Uterus (tissue), 2 donors: ENCODE measurements at regions not wholly inside any gene's neighbourhood (a gene's known extent, or its start where the extent isn't known, plus 50 kb on each side); places are given as distances from the start of the nearest gene placed in this dataset.

Source experiments
- CTCF ChIP-seq, 4 experiments: fragments of 200-600 bp in 2 of 4; fragments of 450-650 bp in 2 of 4; sonication (generic) in 2 of 4; IDR thresholded peaks; one replicate each; pipeline ENCODE4 v1.5.1; 2016 to 2019; ENCODE audit warnings: antibody characterized with exemption in 4 of 4, mild to moderate bottlenecking in 2 of 4, moderate library complexity in 1 of 4
- POLR2A ChIP-seq, 2 donors: fragments of 450-650 bp; IDR thresholded peaks; one replicate each; pipeline ENCODE4 v1.6.1; 2016; ENCODE audit warnings: antibody characterized with exemption in 2 of 2, mild to moderate bottlenecking in 1 of 2, moderate library complexity in 1 of 2

- TF ChIP-seq CTCF (IDR thresholded peaks at IDR 0.05) = no peak
- TF ChIP-seq POLR2A (IDR thresholded peaks at IDR 0.05) = no peak
Measured at GRCh38 chr17:36842231-36842819, 95.0 kb upstream of the LHX1 start.
